ENCODE measurements at regions not wholly inside any gene's neighbourhood (a gene's known extent, or its start where the extent isn't known, plus 50 kb on each side); places are given as distances from the start of the nearest gene placed in this dataset.

- TF ChIP-seq YY1 (IDR thresholded peaks at IDR 0.05) (no peak), TAF1 (conservative IDR thresholded peaks at IDR 0.05) (no peak), ATF3 (IDR thresholded peaks at IDR 0.05) (no peak), SP1 (IDR thresholded peaks at IDR 0.05) (no peak)
- H3K27me3 ChIP-seq (ENCODE audit: control insufficient read depth in 4 of 4, insufficient read depth in 4 of 4, low read length in 3 of 4): peaks cover 0 to 13% (median 1%) of the 10 kb centered on the region in 4 donors
- no peak for DNase-seq (ENCODE audit: low spot score)
- H3K9ac ChIP-seq (ENCODE audit: low read depth in 1 of 2, low read length in 2 of 2): no peak overlapping the region
- H3K36me3 ChIP-seq (ENCODE audit: control insufficient read depth in 4 of 4, insufficient read depth in 3 of 4, low read depth in 1 of 4, low read length in 3 of 4): no peaks in the 10 kb centered on the region
- no peak overlapping the region for H3K4me3 ChIP-seq (ENCODE audit: low read depth in 1 of 3, low read length in 3 of 3)
- peaks cover 0 to 5% (median 5%) of the 10 kb centered on the region in 4 donors for H3K9me3 ChIP-seq (ENCODE audit: control insufficient read depth in 4 of 4, low read length in 3 of 4)
- H3K4me1 ChIP-seq (ENCODE audit: control insufficient read depth in 4 of 4, insufficient read depth in 4 of 4, low read length in 3 of 4): no peaks in the 10 kb centered on the region
- no peak overlapping the region for H3K27ac ChIP-seq (ENCODE audit: low read depth in 1 of 2, low read length in 2 of 2)
- WGBS: 76% methylated on average over 4 of the region's 4 CpGs
Observed at GRCh38 chr15:69934607-69935006, 163.1 kb downstream of the TLE3 start.

GRCh38 chr15:69939513-69940440 lies 157.9 kb downstream of the TLE3 start:
- peaks cover 0 to 3% (median 2%) of the 10 kb centered on the region in 4 donors for H3K9me3 ChIP-seq (ENCODE audit: control insufficient read depth in 4 of 4, low read length in 3 of 4)
- no peak overlapping the region for H3K9ac ChIP-seq (ENCODE audit: low read depth in 1 of 2, low read length in 2 of 2)
- no peaks in the 10 kb centered on the region for H3K36me3 ChIP-seq (ENCODE audit: control insufficient read depth in 4 of 4, insufficient read depth in 3 of 4, low read depth in 1 of 4, low read length in 3 of 4)
- H3K4me3 ChIP-seq (ENCODE audit: low read depth in 1 of 3, low read length in 3 of 3): no peak overlapping the region
- no peak for DNase-seq (ENCODE audit: low spot score)
- no peaks in the 10 kb centered on the region for H3K4me1 ChIP-seq (ENCODE audit: control insufficient read depth in 4 of 4, insufficient read depth in 4 of 4, low read length in 3 of 4)
- no peak overlapping the region for H3K27ac ChIP-seq (ENCODE audit: low read depth in 1 of 2, low read length in 2 of 2)
- peaks cover 0 to 2% (median under 1%) of the 10 kb centered on the region in 4 donors for H3K27me3 ChIP-seq (ENCODE audit: control insufficient read depth in 4 of 4, insufficient read depth in 4 of 4, low read length in 3 of 4)
- TF ChIP-seq FOXA1 (IDR thresholded peaks at IDR 0.05): no peak
- no peak for TF ChIP-seq HNF4A (conservative IDR thresholded peaks at IDR 0.05)
- TF ChIP-seq YY1 (IDR thresholded peaks at IDR 0.05): no peak
- TF ChIP-seq SP1 (IDR thresholded peaks at IDR 0.05): no peak
- no peak for TF ChIP-seq ZBTB33 (IDR thresholded peaks at IDR 0.05)
- TF ChIP-seq HNF4G (IDR thresholded peaks at IDR 0.05): no peak
- no peak for TF ChIP-seq REST (IDR thresholded peaks at IDR 0.05)
- TF ChIP-seq NR2F2 (IDR thresholded peaks at IDR 0.05): no peak
- WGBS: 61% methylated on average over 7 of the region's 7 CpGs

Measured in liver (tissue), 7 donors.